H9 (cell line): ENCODE measurements at regions not wholly inside any gene's neighbourhood (a gene's known extent, or its start where the extent isn't known, plus 50 kb on each side); places are given as distances from the start of the nearest gene placed in this dataset.

ENCODE experiments used
- DNase-seq: peaks from one replicate; pipeline ENCODE4 v3.0.0-alpha.2; 2017
- H2AFZ ChIP-seq: one replicate; pipeline ENCODE4 v1.6.1; 2013; ENCODE audit warnings: mild to moderate bottlenecking, low read length, control low read depth, moderate library complexity
- H2AK5ac ChIP-seq: 2 replicates; pipeline ENCODE4 v1.6.1; 2013; ENCODE audit warnings: low read length, control low read depth, mixed read lengths; ENCODE audit not compliant: insufficient read length
- H2BK120ac ChIP-seq: one replicate; pipeline ENCODE4 v1.6.1; 2013; ENCODE audit warnings: low read depth, mild to moderate bottlenecking, low read length, control low read depth, inconsistent platforms; ENCODE audit not compliant: poor library complexity, severe bottlenecking
- H2BK12ac ChIP-seq: 2 replicates; pipeline ENCODE4 v1.6.1; 2013; ENCODE audit warnings: low read length, control low read depth, mixed read lengths, low read depth; ENCODE audit not compliant: insufficient read length
- H2BK15ac ChIP-seq: 2 replicates; pipeline ENCODE4 v1.6.1; 2013; ENCODE audit warnings: low read depth, low read length, control low read depth
- H2BK20ac ChIP-seq: one replicate; pipeline ENCODE4 v1.6.1; 2013; ENCODE audit warnings: low read depth, mild to moderate bottlenecking, low read length, control low read depth, inconsistent platforms; ENCODE audit not compliant: poor library complexity, severe bottlenecking
- H2BK5ac ChIP-seq: 2 replicates; pipeline ENCODE4 v1.6.1; 2013; ENCODE audit warnings: low read length, control low read depth, mixed read lengths; ENCODE audit not compliant: insufficient read length
- H3K14ac ChIP-seq: 2 replicates; pipeline ENCODE4 v1.6.1; 2013; ENCODE audit warnings: low read length, control low read depth; ENCODE audit not compliant: insufficient read depth
- H3K18ac ChIP-seq: 2 replicates; pipeline ENCODE4 v1.6.1; 2013; ENCODE audit warnings: low read depth, mild to moderate bottlenecking, mixed read lengths, low read length, control low read depth; ENCODE audit not compliant: insufficient read length
- H3K23ac ChIP-seq: 2 replicates; pipeline ENCODE4 v1.6.1; 2013; ENCODE audit warnings: low read length, control low read depth, mixed read lengths, low read depth; ENCODE audit not compliant: insufficient read length
- H3K23me2 ChIP-seq: 2 replicates; pipeline ENCODE4 v1.6.1; 2013; ENCODE audit warnings: low read depth, mild to moderate bottlenecking, mixed read lengths, low read length, control low read depth; ENCODE audit not compliant: insufficient read length, poor library complexity, severe bottlenecking
- H3K27ac ChIP-seq: 2 replicates; pipeline ENCODE4 v1.5.1; 2013; ENCODE audit warnings: low read length, control low read depth, mixed read lengths, low read depth; ENCODE audit not compliant: insufficient read length
- H3K27me3 ChIP-seq: 2 replicates; pipeline ENCODE4 v1.6.1; 2013; ENCODE audit warnings: low read length, control low read depth, inconsistent platforms; ENCODE audit not compliant: insufficient read depth
- H3K4ac ChIP-seq: 2 replicates; pipeline ENCODE4 v1.6.1; 2013; ENCODE audit warnings: low read depth, mild to moderate bottlenecking, control low read depth, inconsistent platforms, low read length, moderate library complexity
- H3K4me1 ChIP-seq: 2 replicates; pipeline ENCODE4 v1.6.1; 2013; ENCODE audit warnings: low read length, control low read depth, inconsistent platforms; ENCODE audit not compliant: insufficient read depth
- H3K4me2 ChIP-seq: 2 replicates; pipeline ENCODE4 v1.6.1; 2013; ENCODE audit warnings: low read length, control low read depth, mixed read lengths; ENCODE audit not compliant: insufficient read length, insufficient read depth
- H3K56ac ChIP-seq: 2 replicates; pipeline ENCODE4 v1.6.1; 2013; ENCODE audit warnings: low read depth, mild to moderate bottlenecking, mixed read lengths, low read length, control low read depth; ENCODE audit not compliant: insufficient read length
- H3K79me1 ChIP-seq: 2 replicates; pipeline ENCODE4 v1.6.1; 2013; ENCODE audit warnings: low read depth, mild to moderate bottlenecking, moderate library complexity, low read length, control low read depth, inconsistent platforms; ENCODE audit not compliant: insufficient read depth, poor library complexity, severe bottlenecking
- H3K79me2 ChIP-seq: 2 replicates; pipeline ENCODE4 v1.6.1; 2013; ENCODE audit warnings: low read length, control low read depth, inconsistent platforms; ENCODE audit not compliant: insufficient read depth
- H3K9ac ChIP-seq: 2 replicates; pipeline ENCODE4 v1.6.1; 2013; ENCODE audit warnings: low read length, control low read depth, mixed read lengths; ENCODE audit not compliant: insufficient read length; ENCODE audit errors: extremely low read depth
- H3K9me3 ChIP-seq: one replicate; pipeline ENCODE4 v1.6.1; 2013; ENCODE audit warnings: low read depth, low read length, inconsistent platforms; ENCODE audit not compliant: control insufficient read depth
- H3T11ph ChIP-seq: one replicate; pipeline ENCODE4 v1.6.1; 2013; ENCODE audit warnings: mild to moderate bottlenecking, low read length, control low read depth, inconsistent platforms
- H4K20me1 ChIP-seq: one replicate; pipeline ENCODE4 v1.6.1; 2013; ENCODE audit not compliant: control insufficient read depth, insufficient read length, insufficient read depth
- H4K5ac ChIP-seq: 2 replicates; pipeline ENCODE4 v1.6.1; 2013; ENCODE audit warnings: low read depth, mild to moderate bottlenecking, mixed read lengths, low read length, control low read depth; ENCODE audit not compliant: insufficient read length
- H4K8ac ChIP-seq: replicated peaks from 2 replicates; pipeline ENCODE4 v1.6.1; 2013; ENCODE audit warnings: low read length, control low read depth, mixed read lengths, low read depth; ENCODE audit not compliant: insufficient read length
- H4K91ac ChIP-seq: 2 replicates; pipeline ENCODE4 v1.6.1; 2013; ENCODE audit warnings: low read depth, mild to moderate bottlenecking, moderate library complexity, mixed read lengths, low read length, control low read depth; ENCODE audit not compliant: insufficient read length
- H3K27ac Mint-ChIP-seq, 3 experiments: 2 replicates in 2 of 3; 3 replicates in 1 of 3; pipeline ENCODE4 v1.8.0; 2020 to 2021; ENCODE audit warnings: mixed read lengths in 3 of 3, mild to moderate bottlenecking in 1 of 3, moderate library complexity in 1 of 3
- H3K27me3 Mint-ChIP-seq: 2 replicates; pipeline ENCODE4 v1.8.0; 2021; ENCODE audit warnings: low read depth, mild to moderate bottlenecking, moderate library complexity, mixed read lengths
- H3K36me3 Mint-ChIP-seq, 3 experiments: 2 replicates in 2 of 3; 3 replicates in 1 of 3; pipeline ENCODE4 v1.8.0; 2020 to 2021; ENCODE audit warnings: low read depth in 3 of 3, mixed read lengths in 3 of 3; ENCODE audit not compliant: insufficient read depth in 1 of 3
- H3K4me1 Mint-ChIP-seq, 2 experiments: 2 replicates each; pipeline ENCODE4 v1.8.0; 2020; ENCODE audit warnings: mixed read lengths in 2 of 2
- H3K4me3 Mint-ChIP-seq, 2 experiments: 2 replicates in 1 of 2; 3 replicates in 1 of 2; pipeline ENCODE4 v1.8.0; 2020 to 2021; ENCODE audit warnings: mild to moderate bottlenecking in 2 of 2, mixed read lengths in 2 of 2, moderate library complexity in 1 of 2
- H3K9me3 Mint-ChIP-seq, 2 experiments: 2 replicates in 1 of 2; 3 replicates in 1 of 2; pipeline ENCODE4 v1.8.0; 2020; ENCODE audit warnings: mild to moderate bottlenecking in 2 of 2, mixed read lengths in 2 of 2, moderate library complexity in 1 of 2
- WGBS: extraction: QIAGEN DNeasy Blood & Tissue Kit; methylation state at CpG from one replicate; pipeline ENCODE4 v1.1.7; 2013; ENCODE audit warnings: missing lambda C conversion rate, low lambda C conversion rate, mixed read lengths; ENCODE audit not compliant: insufficient read length; ENCODE audit errors: extremely low coverage; 5-methylcytosine and 5-hydroxymethylcytosine counted together
- TF ChIP-seq, protein P1 (sequence below): fragments of 200-600 bp; sonication (generic); conservative IDR thresholded peaks from 3 replicates; pipeline ENCODE4 v1.8.0; 2021; ENCODE audit warnings: antibody characterized with exemption, mild to moderate bottlenecking

DNA sequence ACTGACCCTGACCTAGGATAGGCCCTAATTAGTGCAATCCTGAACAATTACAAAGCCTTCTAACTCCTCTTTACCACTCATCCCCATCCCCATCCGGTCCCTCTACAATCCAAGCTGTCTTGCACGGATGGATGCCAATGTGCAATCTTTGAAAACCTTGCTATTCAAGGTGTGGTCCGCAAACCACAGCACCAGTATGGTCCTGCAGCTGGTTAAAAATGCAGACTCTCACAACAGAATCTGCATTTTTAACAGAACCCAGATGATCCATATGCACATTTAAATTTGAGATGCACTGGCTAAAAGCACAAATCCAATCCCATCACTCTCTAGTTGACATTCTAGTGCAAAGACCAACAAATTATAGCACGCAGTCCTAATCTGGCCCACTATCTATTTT, 230.6 kb upstream of the KRR1 start:
- Histone ChIP-seq H3K9ac (no peak overlapping the region), H3K4ac (no peak overlapping the region), H3T11ph (no peak overlapping the region), H3K79me1 (no peaks in the 10 kb centered on the region), H3K14ac (no peak overlapping the region), H3K9me3 (no peaks in the 10 kb centered on the region), H3K56ac (no peak overlapping the region), H3K18ac (no peak overlapping the region), H2BK20ac (no peak overlapping the region), H3K23ac (no peak overlapping the region), H4K20me1 (no peaks in the 10 kb centered on the region), H2BK120ac (no peak overlapping the region), H3K4me2 (no peak overlapping the region), H3K27ac (no peak overlapping the region), H2BK15ac (no peak overlapping the region), H4K91ac (no peak overlapping the region), H4K5ac (no peak overlapping the region), H2BK12ac (no peak overlapping the region), H3K4me1 (peaks cover 6% of the 10 kb centered on the region; the same call in 1 of the 2 replicates), H4K8ac (no peak overlapping the region), H3K27me3 (no peaks in the 10 kb centered on the region), H3K79me2 (no peaks in the 10 kb centered on the region), H2AFZ (no peak overlapping the region), H2BK5ac (no peak overlapping the region), H3K23me2 (no peaks in the 10 kb centered on the region), H2AK5ac (no peak overlapping the region)
- Mint-ChIP-seq H3K4me1 (peaks cover 8 to 23% of the 10 kb centered on the region in 2 experiments; a peak in 3 of 4 replicates), H3K27ac (no peak overlapping the region), H3K36me3 (no peaks in the 10 kb centered on the region; a peak in 1 of 7 replicates), H3K27me3 (no peaks in the 10 kb centered on the region; the same call in 1 of the 2 replicates), H3K9me3 (no peaks in the 10 kb centered on the region; a peak in 1 of 5 replicates), H3K4me3 (no peak overlapping the region)
- no peak for DNase-seq
- WGBS = no CpG with 5 or more reads among the region's 4 CpGs
- TF ChIP-seq, protein P1, sequence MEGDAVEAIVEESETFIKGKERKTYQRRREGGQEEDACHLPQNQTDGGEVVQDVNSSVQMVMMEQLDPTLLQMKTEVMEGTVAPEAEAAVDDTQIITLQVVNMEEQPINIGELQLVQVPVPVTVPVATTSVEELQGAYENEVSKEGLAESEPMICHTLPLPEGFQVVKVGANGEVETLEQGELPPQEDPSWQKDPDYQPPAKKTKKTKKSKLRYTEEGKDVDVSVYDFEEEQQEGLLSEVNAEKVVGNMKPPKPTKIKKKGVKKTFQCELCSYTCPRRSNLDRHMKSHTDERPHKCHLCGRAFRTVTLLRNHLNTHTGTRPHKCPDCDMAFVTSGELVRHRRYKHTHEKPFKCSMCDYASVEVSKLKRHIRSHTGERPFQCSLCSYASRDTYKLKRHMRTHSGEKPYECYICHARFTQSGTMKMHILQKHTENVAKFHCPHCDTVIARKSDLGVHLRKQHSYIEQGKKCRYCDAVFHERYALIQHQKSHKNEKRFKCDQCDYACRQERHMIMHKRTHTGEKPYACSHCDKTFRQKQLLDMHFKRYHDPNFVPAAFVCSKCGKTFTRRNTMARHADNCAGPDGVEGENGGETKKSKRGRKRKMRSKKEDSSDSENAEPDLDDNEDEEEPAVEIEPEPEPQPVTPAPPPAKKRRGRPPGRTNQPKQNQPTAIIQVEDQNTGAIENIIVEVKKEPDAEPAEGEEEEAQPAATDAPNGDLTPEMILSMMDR = no peak
